Mesodermal cell (in vitro differentiated cells): ENCODE measurements at regions not wholly inside any gene's neighbourhood (a gene's known extent, or its start where the extent isn't known, plus 50 kb on each side); places are given as distances from the start of the nearest gene placed in this dataset.

ENCODE experiments used
- H3K27ac ChIP-seq: 2 replicates; pipeline ENCODE4 v1.7.0; 2013; ENCODE audit warnings: mild to moderate bottlenecking, low read depth, low read length, moderate library complexity; ENCODE audit not compliant: severe bottlenecking
- H3K36me3 ChIP-seq: 2 replicates; pipeline ENCODE4 v1.7.1; 2013; ENCODE audit warnings: mild to moderate bottlenecking, low read length, moderate library complexity; ENCODE audit not compliant: control insufficient read depth, insufficient read depth
- H3K4me1 ChIP-seq: one replicate; pipeline ENCODE4 v1.7.1; 2013; ENCODE audit warnings: mild to moderate bottlenecking, low read length; ENCODE audit not compliant: insufficient read depth, control insufficient read depth, poor library complexity, severe bottlenecking
- H3K4me3 ChIP-seq: 2 replicates; pipeline ENCODE4 v1.7.0; 2013; ENCODE audit warnings: low read length, control low read depth, mild to moderate bottlenecking; ENCODE audit not compliant: insufficient read depth, poor library complexity, severe bottlenecking; ENCODE audit errors: extremely low read depth
- H3K9me3 ChIP-seq: 2 replicates; pipeline ENCODE4 v1.7.1; 2013; ENCODE audit warnings: mild to moderate bottlenecking, low read length, moderate library complexity; ENCODE audit not compliant: control insufficient read depth
- WGBS, 2 experiments: methylation state at CpG; one replicate each; pipeline ENCODE4 v1.1.5; 2013; ENCODE audit warnings: missing lambda C conversion rate in 2 of 2; ENCODE audit not compliant: insufficient coverage in 2 of 2; 5-methylcytosine and 5-hydroxymethylcytosine counted together

- Histone ChIP-seq H3K4me1 (no peaks in the 10 kb centered on the region), H3K4me3 (no peak overlapping the region), H3K27ac (no peak overlapping the region), H3K36me3 (no peaks in the 10 kb centered on the region), H3K9me3 (no peaks in the 10 kb centered on the region)
- WGBS, 2 experiments, result 75 to 84% methylated on average over 11 to 18 of the region's 28 CpGs
These were observed 434.4 kb upstream of the MGMT start for GRCh38 chr10:129032372-129033313.

DNA sequence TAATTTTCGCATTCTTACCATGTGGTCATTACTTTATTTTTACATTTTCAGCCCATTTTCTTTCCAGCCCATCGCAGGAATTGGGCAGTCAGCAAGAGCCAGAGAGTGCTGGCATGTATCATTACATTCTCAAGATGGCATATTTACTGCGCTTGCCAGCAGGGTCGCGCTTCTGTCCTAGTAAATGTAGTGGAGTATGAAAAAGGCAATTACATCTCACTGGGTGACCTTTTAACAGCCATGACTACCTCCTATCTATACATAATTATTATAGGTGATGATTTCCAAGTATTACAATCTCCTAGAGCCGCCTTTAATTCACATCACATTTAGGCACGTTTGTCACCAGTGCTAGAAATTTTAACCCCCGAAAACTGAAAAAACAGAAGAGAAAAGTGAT lies 433.7 kb upstream of the MGMT start:
- Histone ChIP-seq H3K36me3 (no peaks in the 10 kb centered on the region), H3K9me3 (no peaks in the 10 kb centered on the region), H3K4me1 (no peaks in the 10 kb centered on the region), H3K27ac (no peak overlapping the region), H3K4me3 (no peak overlapping the region)
- 80 to 90% methylated on average over 1 to 2 of the region's 8 CpGs for WGBS, 2 experiments

DNA sequence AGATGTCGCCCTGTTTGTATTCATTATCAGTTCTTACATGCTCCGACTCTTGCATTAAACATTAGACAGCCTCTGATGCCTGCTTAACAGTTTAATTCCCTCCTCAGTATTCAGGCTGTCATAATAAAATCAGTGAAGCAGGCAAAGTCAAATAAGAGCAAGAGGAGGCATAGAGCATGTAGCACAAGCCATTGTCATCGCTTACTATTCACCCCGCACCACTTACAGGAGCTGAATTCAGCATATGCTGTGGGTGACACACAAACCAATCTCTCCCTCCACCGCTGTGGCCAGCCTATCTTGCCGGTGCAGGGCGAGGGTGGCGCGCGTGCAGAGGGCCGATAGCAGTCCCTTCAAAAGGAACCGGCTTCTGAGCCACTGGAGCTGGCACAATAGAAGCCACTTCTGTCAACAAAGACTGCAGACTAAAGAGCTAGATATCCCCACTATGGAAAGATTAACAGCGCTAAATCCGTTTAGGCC lies 433.2 kb upstream of the MGMT start:
- 89 to 91% methylated on average over 13 to 14 of the region's 14 CpGs for WGBS, 2 experiments
- no peak overlapping the region for H3K4me3 ChIP-seq
- H3K9me3 ChIP-seq, result no peaks in the 10 kb centered on the region
- no peaks in the 10 kb centered on the region for H3K36me3 ChIP-seq
- no peaks in the 10 kb centered on the region for H3K4me1 ChIP-seq
- no peak overlapping the region for H3K27ac ChIP-seq

DNA sequence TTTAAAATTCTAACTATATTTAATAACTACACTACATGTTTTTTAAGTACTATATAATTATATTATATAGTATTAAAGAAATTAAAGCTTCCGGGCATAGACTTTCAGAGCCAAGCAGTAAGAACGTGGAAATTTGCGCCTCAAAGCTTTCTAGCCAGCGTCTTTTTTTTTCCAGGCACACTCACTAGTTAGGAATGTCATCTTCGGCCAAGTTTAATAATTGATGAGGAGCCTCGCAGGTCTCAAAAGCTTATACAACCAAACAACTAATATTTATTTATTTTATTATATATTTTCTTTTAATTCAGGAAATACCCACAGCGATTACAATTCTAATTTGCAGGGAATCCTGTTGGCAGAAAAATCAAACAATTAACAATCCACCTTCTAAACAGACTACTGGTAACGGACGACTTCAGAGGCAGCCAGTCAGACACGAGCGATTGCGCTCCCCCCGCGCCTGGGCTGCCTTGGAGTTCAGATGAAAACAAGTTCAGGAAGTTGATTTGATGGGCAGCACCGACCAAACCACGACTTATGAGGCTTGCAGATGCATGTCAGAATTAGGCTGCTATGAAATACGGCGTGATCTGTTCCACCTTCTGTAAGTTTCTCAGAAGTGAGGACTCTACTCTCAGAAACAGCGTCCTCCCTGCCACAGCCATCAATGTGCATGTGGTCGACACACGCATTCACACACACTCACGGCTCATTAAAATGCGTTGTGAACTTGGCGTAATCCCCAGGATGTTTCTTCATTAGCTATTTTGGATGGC lies 431.8 kb upstream of the MGMT start:
- H3K4me1 ChIP-seq, result no peaks in the 10 kb centered on the region
- H3K4me3 ChIP-seq, result no peak overlapping the region
- H3K9me3 ChIP-seq, result no peaks in the 10 kb centered on the region
- WGBS, 2 experiments, result 91 to 92% methylated on average over 16 to 18 of the region's 24 CpGs
- H3K27ac ChIP-seq, result no peak overlapping the region
- H3K36me3 ChIP-seq, result no peaks in the 10 kb centered on the region

DNA sequence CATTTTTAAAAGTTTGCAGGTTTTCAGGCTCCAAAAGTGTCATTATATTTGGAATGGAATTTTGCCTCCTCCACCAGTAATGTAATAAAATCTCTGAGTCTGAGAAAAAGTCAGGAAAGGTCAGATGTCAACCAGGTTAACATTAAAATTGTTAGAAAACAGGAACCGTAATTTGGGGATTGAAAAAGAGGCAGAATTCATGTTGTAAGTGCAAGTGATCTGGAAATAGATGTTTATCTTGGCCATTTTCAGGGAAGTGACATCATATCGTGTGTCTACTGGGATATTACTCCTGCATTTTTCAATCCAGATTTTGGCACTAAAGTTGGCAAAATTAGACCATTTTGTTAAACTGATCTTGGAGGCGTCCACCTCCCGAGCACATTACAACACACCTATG lies 428.5 kb upstream of the MGMT start:
- no CpG with 5 or more reads among the region's 4 CpGs for WGBS, 2 experiments
- H3K36me3 ChIP-seq, result no peaks in the 10 kb centered on the region

GRCh38 chr10:129039406-129040370 lies 427.4 kb upstream of the MGMT start:
- Histone ChIP-seq H3K27ac (no peak overlapping the region), H3K9me3 (no peaks in the 10 kb centered on the region), H3K36me3 (no peaks in the 10 kb centered on the region), H3K4me1 (no peaks in the 10 kb centered on the region), H3K4me3 (no peak overlapping the region)
- WGBS, 2 experiments, result 70 to 80% methylated on average over 11 to 13 of the region's 15 CpGs

More for the DNA sequence above, 428.5 kb upstream of the MGMT start:
- no peak overlapping the region for H3K27ac ChIP-seq
- H3K4me3 ChIP-seq, result no peak overlapping the region
- H3K4me1 ChIP-seq, result no peaks in the 10 kb centered on the region
- no peaks in the 10 kb centered on the region for H3K9me3 ChIP-seq

GRCh38 chr10:129040377-129040776 lies 426.7 kb upstream of the MGMT start:
- no peak overlapping the region for H3K4me3 ChIP-seq
- no peaks in the 10 kb centered on the region for H3K9me3 ChIP-seq
- H3K36me3 ChIP-seq, result no peaks in the 10 kb centered on the region
- 91 to 100% methylated on average over 1 of the region's 1 CpG for WGBS, 2 experiments
- no peak overlapping the region for H3K27ac ChIP-seq
- no peaks in the 10 kb centered on the region for H3K4me1 ChIP-seq

DNA sequence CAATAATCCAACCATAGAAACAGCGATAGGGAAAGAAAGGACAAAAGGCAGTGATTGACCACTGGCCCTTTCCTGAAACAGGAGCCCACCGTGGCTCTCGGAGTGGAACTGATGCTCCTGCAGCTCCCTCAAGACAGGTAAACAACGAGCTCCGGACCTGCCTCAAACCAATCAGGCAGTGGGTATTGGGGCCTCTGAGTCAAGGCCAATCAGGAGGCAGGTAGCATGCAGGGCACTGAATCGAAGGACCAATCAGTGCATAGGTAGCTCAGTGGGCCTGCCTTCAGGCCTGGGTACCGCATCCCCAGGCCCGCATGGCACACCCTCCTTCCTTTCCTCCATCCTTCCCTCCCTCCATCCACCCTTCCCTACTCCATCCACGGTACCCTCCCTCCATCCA lies 425.1 kb upstream of the MGMT start:
- WGBS, 2 experiments, result 89 to 92% methylated on average over 9 of the region's 9 CpGs
- Histone ChIP-seq H3K4me1 (no peaks in the 10 kb centered on the region), H3K9me3 (no peaks in the 10 kb centered on the region)

DNA sequence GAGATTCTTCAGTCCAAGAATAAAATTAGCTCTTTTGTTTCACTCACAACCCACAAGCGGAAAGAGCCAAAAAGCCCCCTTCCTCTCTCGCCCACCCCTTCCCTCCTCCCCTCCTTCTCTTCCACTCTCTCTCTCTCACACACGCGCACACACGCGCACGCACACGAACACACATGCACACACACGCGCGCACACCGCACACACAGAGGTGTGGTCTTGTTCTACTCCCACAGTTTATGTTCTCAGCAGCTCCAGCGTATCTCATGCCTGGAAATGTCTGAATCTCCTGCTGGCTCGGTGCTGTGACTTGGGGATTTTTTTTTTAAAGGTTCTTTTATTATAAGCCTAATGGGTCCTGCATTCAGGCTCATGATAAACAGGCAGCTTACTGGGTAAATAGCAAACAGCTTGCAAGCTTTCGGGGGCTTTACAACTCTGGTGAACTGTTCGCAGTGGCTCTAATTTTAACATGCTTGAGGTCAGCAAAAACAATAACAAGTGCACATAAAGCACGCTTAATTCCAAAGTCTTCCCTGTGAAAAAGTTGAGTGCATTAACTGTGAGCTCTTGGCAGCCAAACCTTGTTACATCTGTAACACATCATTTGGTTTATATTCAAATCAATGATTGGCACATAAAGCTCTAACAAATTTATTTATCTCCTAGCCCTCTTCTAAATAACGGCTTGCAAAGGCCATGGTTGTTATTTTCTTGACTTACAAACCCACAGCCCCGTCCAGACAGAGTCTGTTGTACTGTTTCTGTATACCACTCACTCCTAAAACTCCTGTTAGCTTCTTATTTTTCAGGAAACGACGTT lies 424.1 kb upstream of the MGMT start:
- Histone ChIP-seq H3K4me3 (no peak overlapping the region), H3K9me3 (no peaks in the 10 kb centered on the region), H3K36me3 (no peaks in the 10 kb centered on the region), H3K27ac (no peak overlapping the region), H3K4me1 (peaks cover 6% of the 10 kb centered on the region)
- 92 to 93% methylated on average over 16 to 18 of the region's 21 CpGs for WGBS, 2 experiments

More for the DNA sequence above, 425.1 kb upstream of the MGMT start:
- no peaks in the 10 kb centered on the region for H3K36me3 ChIP-seq
- H3K27ac ChIP-seq, result no peak overlapping the region
- H3K4me3 ChIP-seq, result no peak overlapping the region
